ENCODE measurements at regions not wholly inside any gene's neighbourhood (a gene's known extent, or its start where the extent isn't known, plus 50 kb on each side); places are given as distances from the start of the nearest gene placed in this dataset.

DNA sequence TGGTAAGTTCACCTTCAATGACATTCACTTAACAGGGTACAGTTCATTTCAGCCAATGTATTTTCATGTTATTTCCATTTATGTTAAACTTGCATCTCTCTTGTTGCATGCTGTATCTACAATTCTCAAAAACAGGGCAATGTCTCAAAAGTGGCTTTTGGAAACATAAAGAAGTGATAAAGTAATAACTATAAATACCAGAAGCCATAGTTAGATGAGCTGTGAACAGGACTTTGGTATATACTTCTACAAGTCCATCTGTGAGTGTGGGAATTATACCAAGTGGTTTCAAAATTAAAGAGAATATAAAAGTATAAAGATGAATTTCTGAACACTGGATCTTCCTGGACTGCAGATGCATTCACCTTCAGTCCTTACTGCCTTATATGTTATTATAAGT lies 585.4 kb upstream of the PBX1 start:
- H3K9me3 ChIP-seq, result no peaks in the 10 kb centered on the region
- no peak for TF ChIP-seq POLR2A (IDR thresholded peaks at IDR 0.05)
- TF ChIP-seq, protein P1, sequence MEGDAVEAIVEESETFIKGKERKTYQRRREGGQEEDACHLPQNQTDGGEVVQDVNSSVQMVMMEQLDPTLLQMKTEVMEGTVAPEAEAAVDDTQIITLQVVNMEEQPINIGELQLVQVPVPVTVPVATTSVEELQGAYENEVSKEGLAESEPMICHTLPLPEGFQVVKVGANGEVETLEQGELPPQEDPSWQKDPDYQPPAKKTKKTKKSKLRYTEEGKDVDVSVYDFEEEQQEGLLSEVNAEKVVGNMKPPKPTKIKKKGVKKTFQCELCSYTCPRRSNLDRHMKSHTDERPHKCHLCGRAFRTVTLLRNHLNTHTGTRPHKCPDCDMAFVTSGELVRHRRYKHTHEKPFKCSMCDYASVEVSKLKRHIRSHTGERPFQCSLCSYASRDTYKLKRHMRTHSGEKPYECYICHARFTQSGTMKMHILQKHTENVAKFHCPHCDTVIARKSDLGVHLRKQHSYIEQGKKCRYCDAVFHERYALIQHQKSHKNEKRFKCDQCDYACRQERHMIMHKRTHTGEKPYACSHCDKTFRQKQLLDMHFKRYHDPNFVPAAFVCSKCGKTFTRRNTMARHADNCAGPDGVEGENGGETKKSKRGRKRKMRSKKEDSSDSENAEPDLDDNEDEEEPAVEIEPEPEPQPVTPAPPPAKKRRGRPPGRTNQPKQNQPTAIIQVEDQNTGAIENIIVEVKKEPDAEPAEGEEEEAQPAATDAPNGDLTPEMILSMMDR (IDR thresholded peaks at IDR 0.05), result no peak

DNA sequence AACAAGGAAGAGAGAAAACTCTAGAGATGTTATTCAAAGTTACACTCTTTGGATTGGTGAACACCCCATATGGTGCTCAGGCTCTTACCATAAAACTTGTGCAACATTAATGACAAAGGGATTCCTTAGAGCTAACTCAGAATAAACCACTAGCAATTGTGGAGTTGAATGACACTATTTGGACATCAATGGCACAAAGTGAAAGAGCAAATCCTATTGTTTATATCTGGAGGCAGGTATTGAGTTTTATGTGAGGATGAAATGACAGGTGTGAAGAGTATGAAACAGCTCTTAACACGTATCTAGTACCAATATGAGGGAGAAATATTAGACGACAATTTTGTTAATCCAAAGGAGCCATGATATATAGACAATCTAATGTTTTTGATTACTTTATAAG lies 584.9 kb upstream of the PBX1 start:
- TF ChIP-seq POLR2A (IDR thresholded peaks at IDR 0.05), result no peak
- TF ChIP-seq, protein P1 (IDR thresholded peaks at IDR 0.05), result no peak
- Histone ChIP-seq H3K4me1 (no peaks in the 10 kb centered on the region), H3K27me3 (no peaks in the 10 kb centered on the region), H3K4me3 (no peak overlapping the region), H3K36me3 (no peaks in the 10 kb centered on the region), H3K27ac (no peak overlapping the region), H3K9me3 (no peaks in the 10 kb centered on the region)
- no peak for DNase-seq
- intact Hi-C loops (cut with DNase I; ENCODE audit: low total_unique reads), result no loop called here

More for the DNA sequence above, 585.4 kb upstream of the PBX1 start:
- no peaks in the 10 kb centered on the region for H3K36me3 ChIP-seq
- no peak overlapping the region for H3K4me3 ChIP-seq
- H3K4me1 ChIP-seq, result no peaks in the 10 kb centered on the region
- DNase-seq, result no peak
- intact Hi-C loops (cut with DNase I; ENCODE audit: low total_unique reads), result no loop called here
- no peaks in the 10 kb centered on the region for H3K27me3 ChIP-seq
- H3K27ac ChIP-seq, result no peak overlapping the region

DNA sequence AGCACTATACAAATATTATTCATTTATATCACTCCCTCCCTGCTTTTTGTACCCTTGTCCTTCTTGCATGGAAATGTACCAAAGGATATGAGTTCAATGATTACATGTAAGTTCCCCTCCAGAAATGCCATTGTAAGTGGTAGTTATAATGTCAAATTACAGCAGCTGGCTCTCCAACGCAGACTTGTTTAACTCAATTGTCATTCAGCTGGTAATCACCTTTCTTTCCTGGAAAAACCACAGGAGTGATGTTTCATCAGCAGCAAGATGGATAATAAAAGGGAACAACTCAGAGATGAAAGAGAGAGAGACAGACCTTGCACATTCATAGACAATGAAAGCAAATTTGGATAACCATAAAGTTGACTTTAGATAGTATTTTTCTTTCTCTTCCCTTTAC lies 578.6 kb upstream of the PBX1 start:
- Histone ChIP-seq H3K4me1 (no peaks in the 10 kb centered on the region), H3K27me3 (no peaks in the 10 kb centered on the region), H3K36me3 (no peaks in the 10 kb centered on the region), H3K4me3 (no peak overlapping the region), H3K9me3 (no peaks in the 10 kb centered on the region), H3K27ac (no peak overlapping the region)
- TF ChIP-seq POLR2A (IDR thresholded peaks at IDR 0.05), result no peak
- TF ChIP-seq, protein P1 (IDR thresholded peaks at IDR 0.05), result no peak
- intact Hi-C loops (cut with DNase I; ENCODE audit: low total_unique reads), result no loop called here
- DNase-seq, result no peak

DNA sequence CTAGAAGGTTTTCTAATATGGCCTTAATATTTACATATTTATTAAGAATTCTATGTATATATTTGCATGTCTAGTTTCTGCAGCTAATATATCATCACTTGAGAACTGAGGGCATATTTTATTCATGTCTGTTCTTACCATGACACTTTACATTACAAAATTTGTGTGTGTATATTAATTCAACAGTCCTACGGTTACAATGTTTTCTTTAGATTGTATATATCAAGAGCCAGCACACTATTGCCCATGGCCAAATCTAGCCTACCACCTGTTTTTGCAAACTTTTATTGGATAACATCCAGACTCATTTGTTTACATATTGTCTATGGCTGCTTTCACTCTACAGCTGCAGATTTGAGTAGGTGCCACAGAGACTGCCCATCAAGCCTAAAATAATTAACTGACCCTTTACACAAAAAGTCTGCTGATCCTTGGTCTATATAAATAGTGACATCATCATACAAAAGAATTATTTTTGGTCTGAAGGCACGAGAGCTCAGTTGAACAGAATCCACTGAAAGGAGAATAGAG lies 577.4 kb upstream of the PBX1 start:
- intact Hi-C loops (cut with DNase I; ENCODE audit: low total_unique reads), result no loop called here
- Histone ChIP-seq H3K27me3 (no peaks in the 10 kb centered on the region), H3K36me3 (no peaks in the 10 kb centered on the region), H3K4me1 (no peaks in the 10 kb centered on the region), H3K9me3 (no peaks in the 10 kb centered on the region), H3K4me3 (no peak overlapping the region), H3K27ac (no peak overlapping the region)
- TF ChIP-seq POLR2A (IDR thresholded peaks at IDR 0.05), result no peak
- TF ChIP-seq, protein P1 (IDR thresholded peaks at IDR 0.05), result no peak
- no peak for DNase-seq

DNA sequence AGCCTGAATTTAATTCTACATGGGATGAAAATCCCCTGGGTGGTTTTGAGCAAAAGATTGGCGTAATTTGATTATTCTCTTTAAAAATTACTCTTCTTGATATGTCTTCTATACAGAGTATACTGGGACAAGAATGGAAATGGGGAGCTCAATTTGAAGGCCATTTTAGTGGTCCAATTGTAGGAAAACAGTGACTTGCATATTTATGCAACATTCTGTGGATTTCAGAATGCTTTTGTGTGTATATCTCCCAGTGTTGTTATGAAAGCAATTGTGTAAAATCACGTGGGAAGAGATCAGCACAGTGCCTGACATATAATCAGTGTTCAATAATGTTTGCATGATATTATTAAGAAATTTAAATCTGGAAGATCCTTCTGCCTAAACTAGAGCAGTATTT lies 575.9 kb upstream of the PBX1 start:
- H3K27me3 ChIP-seq, result no peaks in the 10 kb centered on the region
- H3K9me3 ChIP-seq, result no peaks in the 10 kb centered on the region
- intact Hi-C loops (cut with DNase I; ENCODE audit: low total_unique reads), result no loop called here
- no peak for DNase-seq
- H3K4me1 ChIP-seq, result no peaks in the 10 kb centered on the region
- no peak overlapping the region for H3K4me3 ChIP-seq
- no peak overlapping the region for H3K27ac ChIP-seq
- no peaks in the 10 kb centered on the region for H3K36me3 ChIP-seq
- TF ChIP-seq, protein P1 (IDR thresholded peaks at IDR 0.05), result no peak
- TF ChIP-seq POLR2A (IDR thresholded peaks at IDR 0.05), result no peak
